ENCODE measurements at regions not wholly inside any gene's neighbourhood (a gene's known extent, or its start where the extent isn't known, plus 50 kb on each side); places are given as distances from the start of the nearest gene placed in this dataset.

DNA sequence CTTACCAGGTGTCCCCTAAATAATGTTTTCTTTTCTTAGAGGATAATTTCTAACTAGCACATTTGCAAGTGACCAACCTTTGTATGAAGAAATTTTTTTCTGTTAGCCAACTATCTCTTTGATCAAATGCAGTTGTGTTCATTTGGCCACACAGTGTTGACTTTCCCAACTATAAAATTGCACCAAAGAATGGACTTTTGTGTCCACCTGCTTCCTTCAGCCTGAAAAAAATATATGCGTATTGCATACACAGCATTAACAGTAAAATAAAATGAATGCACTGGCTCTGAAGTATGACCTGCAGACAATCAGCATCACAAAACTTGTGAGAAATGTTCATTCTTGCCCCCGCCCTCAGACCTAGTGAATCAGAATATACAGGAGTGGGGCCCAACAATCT lies 342.0 kb downstream of the SEC23A start:
- DNase-seq = no peak

DNA sequence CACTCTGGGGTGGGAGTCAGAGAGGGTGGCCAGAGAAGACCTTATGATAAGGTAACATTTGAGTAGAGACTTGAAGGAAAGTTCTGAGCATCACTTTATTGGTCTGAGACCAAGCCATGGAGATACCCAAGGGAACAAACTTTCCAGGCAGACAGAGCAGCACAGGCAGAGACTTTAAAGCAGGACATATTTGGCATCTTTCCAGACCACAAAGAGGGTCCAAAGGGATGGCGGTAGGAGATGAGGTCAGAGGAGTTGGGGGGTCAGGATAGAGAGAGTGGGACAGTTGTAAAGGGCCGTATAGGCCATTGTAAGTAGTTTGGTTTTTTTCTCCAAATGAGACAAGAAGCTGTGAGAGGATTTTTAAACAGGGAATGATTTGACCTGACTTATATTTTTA lies 344.4 kb downstream of the SEC23A start:
- DNase-seq = no peak

DNA sequence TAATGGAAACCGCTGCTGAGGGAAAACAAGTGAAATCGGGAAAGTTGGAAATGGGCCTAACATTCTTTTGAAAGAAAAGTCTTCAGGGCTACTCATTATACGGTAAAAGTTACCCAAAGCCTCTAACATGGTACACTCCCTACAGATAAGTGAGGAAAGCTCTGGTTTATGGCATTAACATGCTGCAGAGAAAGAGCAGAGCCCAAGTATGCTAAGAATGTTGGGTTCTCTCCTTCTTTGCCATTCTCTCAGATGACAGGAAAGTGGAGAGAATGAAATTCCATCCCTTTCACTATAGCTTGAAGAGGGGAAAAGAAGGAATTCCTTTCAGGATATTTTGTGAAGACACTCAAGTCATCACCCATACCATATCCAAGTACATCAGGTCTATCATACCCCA lies 348.0 kb downstream of the SEC23A start:
- no peak for DNase-seq

DNA sequence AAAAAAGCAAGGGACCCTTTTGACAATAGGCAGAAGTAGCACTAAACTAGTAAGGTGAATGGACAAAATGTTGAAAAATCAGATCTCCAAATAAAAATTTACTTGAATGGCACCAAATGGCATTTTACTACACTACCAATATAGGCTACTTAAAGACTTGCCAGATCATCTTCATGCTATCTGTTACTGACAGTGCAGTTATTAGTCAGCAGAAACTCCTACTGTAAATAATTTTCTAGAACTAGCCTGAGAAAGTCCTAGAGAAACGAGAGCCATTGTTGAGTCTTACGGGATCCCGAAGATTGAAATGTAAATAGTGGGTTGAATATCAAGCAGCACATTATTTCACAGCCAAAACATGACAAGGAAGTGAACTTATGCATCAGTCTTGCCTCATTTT lies 350.3 kb downstream of the SEC23A start:
- no peak for DNase-seq

DNA sequence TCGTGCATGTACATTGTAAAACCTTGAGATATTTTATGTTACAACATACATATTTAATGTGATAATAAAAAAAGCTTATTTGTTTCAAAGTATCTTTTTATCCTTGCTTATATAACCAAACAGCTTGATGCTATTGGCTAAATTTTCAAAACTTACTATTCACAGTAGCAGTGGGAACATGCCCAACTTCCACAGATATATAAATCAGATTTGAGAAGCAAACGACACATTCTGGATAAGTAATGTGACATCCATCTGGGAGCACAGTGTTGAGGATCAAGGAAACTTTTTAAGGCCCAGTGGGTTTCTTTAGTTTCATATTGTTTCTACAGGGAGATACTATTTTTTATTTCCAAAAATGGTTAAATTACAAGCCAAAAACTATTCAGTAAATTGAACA lies 350.7 kb downstream of the SEC23A start:
- no peak for DNase-seq

DNA sequence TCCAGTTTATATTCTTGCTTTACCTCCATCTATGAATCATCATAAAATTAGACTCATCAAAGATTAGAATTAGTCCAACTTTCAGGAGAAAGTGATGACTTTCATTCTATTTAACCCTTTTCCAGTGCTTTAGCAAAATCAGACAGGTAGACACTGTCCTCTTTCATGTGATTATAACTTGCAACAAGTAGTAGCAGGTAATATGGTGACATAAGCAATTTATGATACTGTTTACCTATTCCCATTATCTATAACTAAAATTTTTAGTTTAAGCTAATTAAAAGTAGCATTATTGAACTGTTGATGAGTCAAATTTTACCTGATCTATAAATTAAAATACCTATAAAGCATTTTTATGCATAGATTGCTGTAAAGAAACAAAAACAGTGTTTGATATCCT lies 351.6 kb downstream of the SEC23A start:
- no peak for DNase-seq

DNA sequence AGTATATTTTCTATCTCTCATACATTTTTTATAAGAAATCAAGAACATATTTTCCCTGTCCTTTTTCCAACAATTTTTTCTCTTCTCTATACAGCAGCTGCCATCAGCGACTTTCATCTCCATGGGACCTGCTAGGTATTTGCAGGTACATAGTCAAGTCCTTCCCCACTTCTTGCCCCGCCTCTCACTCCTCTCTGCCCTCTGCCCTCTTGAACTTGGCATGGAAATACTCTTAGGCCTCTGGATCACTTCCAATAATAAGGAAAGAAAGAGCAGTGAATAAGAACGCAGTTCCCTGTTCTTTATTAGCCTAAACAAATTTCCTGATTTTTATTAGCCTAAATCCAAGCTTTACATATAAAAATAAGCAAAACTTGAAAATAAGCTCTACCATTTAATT lies 353.1 kb downstream of the SEC23A start:
- DNase-seq = no peak

DNA sequence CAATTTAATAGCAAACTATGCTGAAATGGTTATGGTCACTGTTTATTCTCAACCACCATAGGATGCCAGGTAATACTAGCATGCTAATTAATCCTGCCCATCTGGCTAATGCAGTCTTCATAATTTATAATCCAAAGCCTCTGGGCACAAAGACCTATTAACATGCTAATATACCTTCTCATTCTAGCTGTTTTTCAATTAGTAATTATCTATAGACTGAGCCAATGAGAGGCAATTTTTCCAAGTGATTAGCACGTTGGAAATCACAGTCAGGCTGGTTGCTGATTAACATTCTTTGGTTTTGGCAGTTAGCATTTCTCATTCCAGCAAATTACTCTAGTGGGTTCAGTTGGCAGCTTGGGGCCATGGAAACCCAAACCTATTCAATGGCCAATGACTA lies 357.2 kb downstream of the SEC23A start:
- DNase-seq = no peak

DNA sequence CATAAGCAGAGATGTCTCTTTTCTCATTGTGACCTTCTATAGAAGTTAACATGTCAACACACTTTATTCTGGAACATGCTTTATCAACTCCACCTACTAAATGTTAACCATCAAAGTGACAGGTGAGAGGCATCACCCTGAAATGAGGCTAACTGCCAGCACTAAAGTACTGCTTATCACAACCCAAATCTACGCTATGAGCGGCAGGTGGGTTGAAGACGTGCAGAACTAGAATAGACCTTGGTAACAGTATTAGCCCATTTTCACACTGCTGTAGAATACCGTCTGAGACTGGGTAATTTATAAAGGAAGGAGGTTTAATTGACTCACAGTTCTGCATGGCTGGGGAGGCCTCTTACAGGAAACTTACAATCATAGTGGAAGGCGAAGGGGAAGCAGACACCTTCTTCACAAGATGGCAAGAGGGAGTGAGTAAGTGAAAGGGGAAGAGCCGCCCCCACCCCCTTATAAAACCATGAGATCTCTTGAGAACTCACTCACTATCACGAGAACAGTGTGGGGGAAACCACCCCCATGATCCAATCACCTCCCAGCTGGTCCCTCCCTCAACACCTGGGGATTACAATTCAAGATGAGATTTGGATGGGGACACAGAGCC lies 359.0 kb downstream of the SEC23A start:
- no peak for DNase-seq

DNA sequence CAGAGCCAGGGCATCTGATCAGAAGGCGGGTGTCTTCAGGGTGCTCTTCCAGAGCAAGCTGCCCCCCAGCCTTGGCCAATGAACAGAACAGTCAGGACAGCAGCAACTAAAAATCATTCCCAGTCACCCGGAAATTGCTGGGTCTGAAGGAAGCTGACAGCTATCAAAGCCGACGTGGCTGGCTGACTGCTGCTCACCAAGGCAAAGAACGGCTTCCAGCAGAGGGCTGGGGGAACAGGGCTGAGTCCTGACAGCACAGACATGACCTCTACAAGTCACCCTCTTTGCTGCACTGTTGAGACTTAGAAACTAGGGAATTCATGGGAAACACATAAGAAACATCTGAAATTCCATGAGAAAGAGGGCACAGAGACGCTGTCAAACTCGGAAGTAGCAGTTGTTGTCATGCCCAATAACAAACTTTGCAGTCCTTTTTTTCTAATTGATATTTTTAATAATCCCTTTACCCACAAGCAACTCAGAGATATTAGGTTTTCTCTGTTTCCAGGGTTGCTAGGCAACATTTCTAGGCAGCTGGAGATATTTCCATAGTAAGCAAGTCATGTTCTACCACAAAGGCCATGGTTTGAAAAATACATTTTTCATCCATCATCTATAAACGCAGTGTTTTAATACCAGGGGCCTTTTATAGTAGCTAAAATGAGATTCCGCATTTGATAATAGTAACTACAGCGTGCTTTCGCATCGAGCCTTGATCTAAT lies 365.2 kb downstream of the SEC23A start:
- no peak for DNase-seq

DNA sequence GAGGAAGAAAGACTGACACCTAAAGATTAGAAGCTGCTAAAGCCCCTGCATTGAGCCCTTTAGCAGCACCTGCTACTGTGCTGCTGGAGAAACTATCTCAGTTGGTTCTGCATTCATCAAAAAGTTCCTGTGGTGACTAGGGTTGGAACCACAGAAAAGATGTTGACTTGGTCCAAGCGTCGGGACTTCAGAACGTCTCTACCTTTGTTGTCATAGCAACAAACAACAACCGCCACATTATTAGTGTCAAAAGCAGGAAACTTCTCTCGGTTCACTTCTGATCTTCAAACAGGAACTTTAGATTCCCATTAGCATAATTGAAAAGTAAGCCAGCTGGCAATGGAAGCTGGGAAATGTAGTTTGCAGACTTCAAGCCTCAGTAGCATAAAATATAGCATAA lies 368.0 kb downstream of the SEC23A start:
- no peak for DNase-seq

DNA sequence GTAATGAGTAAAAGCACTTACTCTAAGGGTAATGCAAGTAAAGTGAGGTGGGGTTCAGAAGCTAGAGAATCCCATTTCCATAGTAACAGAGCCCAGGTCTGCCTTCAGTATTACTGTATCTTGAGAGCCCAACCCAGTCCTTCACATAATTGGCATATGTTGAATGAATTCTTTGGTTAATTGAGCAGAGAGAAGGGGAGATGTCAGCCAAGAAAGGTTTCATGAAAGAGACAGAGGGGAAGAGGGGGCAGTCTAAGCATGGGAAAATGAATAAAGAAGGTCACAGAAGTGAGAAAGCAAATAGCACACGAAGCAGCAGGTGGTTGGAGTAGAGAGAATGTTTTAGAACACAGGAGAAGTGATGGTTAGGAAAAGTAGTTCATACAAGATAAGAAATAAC lies 371.1 kb downstream of the SEC23A start:
- DNase-seq = no peak

DNA sequence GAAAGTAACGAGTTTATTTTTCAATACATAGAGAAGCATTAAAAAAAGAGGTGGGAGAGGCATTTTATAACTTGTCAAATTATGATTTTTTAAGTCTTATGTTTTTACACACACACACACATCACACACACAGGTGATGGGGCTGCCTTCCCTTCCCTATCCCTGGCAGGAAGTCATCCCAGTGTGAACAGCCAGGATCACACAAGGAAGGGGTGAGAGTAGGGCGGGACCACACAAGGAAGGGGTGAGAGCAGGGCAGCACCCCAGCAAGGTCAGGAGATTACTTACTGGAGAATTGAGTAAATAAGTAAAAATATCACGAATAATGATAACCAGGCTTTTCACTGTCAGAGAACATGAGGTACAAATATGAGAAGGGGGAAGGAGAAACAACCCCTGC lies 372.6 kb downstream of the SEC23A start:
- no peak for DNase-seq

DNA sequence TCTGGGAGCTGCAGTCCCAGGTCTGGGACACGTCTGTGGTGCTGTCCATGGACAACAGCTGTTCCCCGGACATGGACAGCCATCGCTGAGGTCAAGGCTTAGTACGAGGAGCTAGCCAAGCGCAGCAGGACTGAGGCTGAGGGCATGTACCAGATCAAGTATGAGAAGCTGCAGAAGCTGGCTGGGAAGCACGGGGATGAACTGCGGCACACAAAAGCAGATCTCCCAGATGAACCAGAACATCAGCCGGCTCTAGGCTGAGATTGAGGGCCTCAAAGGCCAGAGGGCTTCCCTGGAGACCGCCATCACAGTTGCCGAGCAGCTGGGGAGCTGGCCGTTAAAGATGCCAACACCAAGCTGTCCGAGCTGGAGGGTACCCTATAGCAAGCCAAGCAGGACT lies 375.3 kb downstream of the SEC23A start:
- no peak for DNase-seq

DNA sequence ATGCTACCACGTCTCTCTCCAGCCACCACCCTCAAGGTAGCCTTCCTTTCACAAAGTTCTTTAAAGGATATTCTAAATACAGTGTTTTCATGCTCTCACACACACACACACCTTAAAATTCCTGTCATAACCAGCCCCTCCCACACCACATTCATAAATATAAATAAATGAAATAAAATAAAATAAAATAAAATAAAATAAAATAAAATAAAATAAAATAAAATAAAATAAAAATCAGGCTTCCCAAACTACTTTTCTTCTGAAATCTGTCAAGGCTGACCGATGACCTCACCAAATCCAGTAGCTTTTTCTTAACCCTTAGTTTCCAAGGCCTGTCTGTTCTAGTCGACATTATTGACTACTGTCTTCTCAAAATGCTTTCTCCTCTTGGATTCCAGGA lies 378.4 kb downstream of the SEC23A start:
- DNase-seq = no peak

DNA sequence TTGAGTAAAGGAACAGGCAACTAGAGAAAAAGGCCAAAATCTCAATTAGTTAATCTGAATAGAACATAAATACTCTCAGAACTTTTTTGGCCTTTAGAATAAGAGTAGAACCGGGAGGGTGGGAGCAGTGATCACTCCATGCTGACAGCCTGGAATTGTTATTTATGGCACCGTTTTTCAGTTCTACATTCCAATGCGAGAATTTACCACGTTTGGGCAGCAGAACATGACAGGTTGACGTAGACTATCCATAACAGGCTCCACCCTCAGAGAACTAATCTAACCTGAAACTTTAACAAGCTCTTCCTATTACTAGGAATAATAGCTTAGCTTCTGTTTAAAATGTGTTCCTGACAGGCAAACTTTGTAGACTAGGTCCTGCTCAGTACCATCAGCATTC lies 379.1 kb downstream of the SEC23A start:
- no peak for DNase-seq

DNA sequence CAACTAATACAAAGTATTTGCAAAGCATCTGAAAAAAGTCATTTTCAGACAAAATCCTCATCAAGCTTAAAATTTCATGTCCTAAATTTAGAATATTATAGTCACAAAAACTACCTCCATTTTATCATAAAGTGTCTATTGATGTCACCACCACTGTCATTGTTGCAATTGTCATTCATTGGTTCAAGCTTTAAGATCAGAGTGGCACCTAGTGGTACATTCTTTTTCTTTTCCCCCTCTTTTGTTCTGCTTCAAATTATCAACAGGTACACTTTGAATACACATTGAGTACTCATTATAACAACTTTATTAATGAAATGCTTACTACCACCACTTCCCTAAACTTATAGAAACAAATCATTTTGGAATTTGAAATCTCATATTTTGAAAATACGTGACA lies 379.8 kb downstream of the SEC23A start:
- no peak for DNase-seq

DNA sequence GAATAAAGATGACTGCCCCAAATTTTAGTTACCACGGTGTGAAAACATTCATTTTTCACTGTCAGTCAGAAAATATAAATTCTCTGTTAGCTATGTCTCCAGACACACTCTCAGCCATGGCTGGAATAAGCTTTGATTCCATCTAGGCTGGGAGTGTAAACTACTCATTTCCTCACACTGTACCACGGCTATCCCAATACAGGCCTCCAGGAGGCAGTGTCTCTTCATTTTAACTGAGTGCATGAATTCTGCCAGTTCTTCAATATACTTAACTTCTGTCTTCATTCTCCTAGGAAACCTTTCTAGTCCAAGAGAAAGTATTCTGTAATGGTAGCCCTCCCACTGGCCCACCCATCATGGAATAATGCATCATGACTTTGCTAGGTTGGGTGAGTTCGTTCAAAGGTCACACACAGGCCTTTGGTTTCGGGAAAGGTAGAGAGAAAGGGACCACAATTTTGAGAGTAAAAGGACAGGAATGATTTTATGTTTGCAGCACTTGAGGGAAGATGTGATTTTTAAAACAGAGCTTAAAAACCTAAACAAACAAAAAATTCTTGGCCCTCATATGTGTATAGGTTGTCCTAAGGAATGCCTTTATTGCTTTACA lies 381.1 kb downstream of the SEC23A start:
- DNase-seq = no peak

DNA sequence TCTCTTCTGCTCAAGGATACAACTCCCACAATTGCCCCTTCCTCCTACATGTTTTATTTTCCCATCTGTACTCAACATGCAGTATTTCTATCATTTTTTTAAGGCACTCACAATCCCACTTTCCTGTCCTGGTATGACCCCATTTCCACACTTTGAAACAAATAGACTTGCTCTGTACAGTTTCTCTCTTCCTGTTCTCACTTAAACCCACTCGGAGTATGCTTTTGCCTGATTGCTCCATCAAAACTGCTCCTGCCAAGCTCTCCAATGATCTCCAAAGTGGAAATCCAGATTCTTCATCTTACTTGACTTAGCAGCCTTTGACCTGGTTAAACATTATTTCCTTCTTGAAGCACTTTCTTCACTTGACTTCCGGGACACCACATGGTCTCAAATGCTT lies 384.5 kb downstream of the SEC23A start:
- DNase-seq = no peak

DNA sequence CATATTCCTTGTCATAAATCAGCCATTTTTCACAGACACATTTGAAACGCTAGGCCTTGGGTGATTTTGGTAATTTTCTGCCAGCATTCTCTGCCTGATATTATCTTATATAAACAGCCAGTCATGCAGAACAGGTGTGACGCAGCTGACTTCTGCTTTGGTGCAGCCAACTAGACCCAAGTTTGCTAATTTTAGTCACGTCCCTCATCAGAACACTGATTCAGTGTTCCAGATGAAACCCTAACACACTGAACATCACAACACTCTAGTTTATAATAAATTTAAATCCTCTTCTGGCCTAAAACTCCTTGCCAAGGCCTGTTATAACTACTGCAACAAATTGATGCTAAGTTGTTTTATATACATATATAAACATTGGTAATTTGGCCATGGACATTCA lies 386.1 kb downstream of the SEC23A start:
- no peak for DNase-seq

DNA sequence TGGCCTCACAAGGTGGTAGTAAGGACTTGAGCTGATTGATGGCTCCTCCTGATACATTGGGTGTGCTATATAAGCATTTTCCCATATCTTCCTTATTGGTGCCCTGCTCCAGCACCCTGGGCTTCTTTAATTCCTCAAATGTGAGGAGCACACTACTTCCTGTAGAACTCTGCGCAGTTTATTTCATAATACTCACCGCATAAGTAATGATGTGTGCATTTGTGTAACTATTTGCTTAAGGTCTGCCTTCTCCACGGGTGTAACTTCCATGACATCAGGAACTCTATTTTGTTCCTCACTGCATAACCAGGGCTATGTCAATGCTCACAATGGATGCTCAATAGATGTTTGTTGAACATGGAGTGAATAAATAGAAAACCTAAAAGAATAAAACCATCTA lies 392.2 kb downstream of the SEC23A start:
- DNase-seq = no peak

DNA sequence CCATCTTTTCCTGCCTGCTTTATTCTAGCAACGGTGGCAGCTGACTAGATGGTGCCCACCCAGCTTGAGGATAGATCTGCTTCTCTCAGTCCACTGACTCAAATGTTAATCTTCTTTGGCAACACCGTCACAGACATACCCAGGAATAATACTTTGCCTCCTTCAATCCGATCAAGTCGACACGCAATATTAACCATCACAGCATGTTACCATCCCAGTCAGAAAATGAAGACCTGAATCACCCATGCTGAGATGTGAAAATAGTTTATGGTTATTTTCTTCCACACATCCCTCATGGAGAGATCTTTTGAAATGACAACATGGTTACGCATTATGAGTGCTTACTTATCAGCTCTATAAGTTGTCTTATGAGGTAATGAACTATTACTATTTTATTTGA lies 392.8 kb downstream of the SEC23A start:
- no peak for DNase-seq

DNA sequence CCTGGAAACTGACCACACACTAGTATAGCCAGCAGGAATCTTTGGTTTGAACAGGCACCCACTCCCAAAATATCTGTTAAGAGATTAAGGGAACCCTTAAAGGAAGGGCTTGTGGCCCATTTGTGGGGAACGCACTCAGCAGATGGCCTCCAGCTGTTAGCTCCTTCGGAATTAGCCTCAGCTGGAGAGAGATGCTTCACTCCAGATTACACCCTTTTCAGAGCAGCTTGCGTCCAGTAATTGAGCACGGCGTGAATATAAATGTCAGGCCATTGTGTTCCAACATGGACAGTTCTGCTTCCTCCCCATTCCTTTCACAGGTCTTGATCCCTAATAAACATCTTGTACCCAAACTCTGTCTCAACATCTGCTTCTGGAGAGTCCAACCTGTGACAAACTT lies 397.8 kb downstream of the SEC23A start:
- no peak for DNase-seq

DNA sequence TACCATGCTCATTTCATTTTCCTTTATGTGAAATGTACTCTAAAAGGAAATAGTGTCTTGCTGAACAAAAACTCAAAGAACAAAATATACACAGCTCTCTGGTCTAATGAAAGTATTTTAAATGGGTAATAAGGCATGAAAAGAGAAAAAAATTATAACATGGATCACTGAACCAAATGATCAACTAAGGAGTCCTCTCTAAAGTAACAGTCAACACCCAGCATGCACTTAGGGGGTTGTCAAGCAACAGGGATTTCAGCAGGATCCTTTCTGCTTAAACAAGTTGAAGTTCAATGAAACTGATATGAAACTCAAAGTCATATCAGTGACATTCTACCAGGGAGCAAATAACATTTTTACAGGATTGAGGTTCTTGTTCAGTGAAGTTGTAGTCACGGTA lies 398.8 kb downstream of the SEC23A start:
- DNase-seq = no peak

DNA sequence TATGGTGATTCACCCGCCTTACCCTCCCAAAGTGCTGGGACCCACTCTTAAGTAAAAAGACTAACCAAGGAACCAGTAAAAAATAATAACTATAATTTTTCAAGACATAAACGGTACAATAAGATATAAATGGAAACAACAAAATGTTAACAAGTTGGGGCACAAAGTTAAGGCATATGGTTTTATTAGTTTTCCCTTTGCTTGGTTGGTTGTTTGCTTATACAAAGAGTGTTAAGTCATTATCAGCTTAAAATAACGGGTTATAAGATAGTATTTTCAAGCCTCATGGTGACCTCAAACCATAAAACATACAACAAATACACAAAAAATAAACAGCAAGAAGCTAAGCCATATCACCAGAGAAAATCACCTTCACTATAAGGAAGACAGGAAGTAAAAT lies 406.1 kb downstream of the SEC23A start:
- no peak for DNase-seq
